Ectodermal cell (in vitro differentiated cells): ENCODE measurements at regions not wholly inside any gene's neighbourhood (a gene's known extent, or its start where the extent isn't known, plus 50 kb on each side); places are given as distances from the start of the nearest gene placed in this dataset.
"Not testable (repeated sequence)": the region's sequence is repeated elsewhere in the genome, so short reads cannot be mapped to it uniquely, and the experiment has no call there.

Experiments
- H3K27ac ChIP-seq: 2 replicates; pipeline ENCODE4 v1.7.0; 2013; ENCODE audit warnings: mild to moderate bottlenecking, low read depth, low read length; ENCODE audit not compliant: insufficient read depth, poor library complexity, severe bottlenecking
- H3K27me3 ChIP-seq: 2 replicates; pipeline ENCODE4 v1.7.0; 2013; ENCODE audit warnings: mild to moderate bottlenecking, low read length; ENCODE audit not compliant: insufficient read depth, control insufficient read depth, poor library complexity, severe bottlenecking
- H3K36me3 ChIP-seq: one replicate; pipeline ENCODE4 v1.7.0; 2013; ENCODE audit warnings: low read length; ENCODE audit not compliant: control insufficient read depth, insufficient read depth
- H3K4me1 ChIP-seq: one replicate; pipeline ENCODE4 v1.7.0; 2013; ENCODE audit warnings: low read length; ENCODE audit not compliant: control insufficient read depth, insufficient read depth
- H3K4me3 ChIP-seq: 2 replicates; pipeline ENCODE4 v1.7.0; 2013; ENCODE audit warnings: low read depth, low read length, control low read depth; ENCODE audit not compliant: insufficient read depth
- H3K9me3 ChIP-seq: 2 replicates; pipeline ENCODE4 v1.7.0; 2013; ENCODE audit warnings: mild to moderate bottlenecking, low read length, moderate library complexity; ENCODE audit not compliant: control insufficient read depth
- WGBS, 2 experiments: methylation state at CpG; one replicate each; pipeline ENCODE4 v1.1.7; 2013; ENCODE audit warnings: missing lambda C conversion rate in 2 of 2; 5-methylcytosine and 5-hydroxymethylcytosine counted together

DNA sequence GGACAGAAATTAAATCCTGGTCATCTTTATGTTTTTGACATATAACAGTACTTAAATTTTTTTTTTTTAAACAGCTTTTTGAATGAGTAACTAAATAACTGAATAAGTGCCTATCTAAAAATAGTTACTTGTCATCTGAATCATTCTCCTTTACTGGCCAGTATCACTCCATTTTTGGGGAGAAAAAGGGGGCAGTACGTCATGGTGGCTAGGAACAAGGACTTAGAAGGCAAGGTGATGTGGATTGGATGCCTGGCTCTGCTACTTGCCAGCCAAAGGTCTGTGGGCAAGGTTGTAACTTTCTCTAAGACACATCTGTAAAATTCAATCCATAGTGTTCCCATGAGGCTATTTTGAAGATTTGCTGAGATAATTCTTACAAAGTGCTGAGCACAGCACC lies 220.4 kb upstream of the DEPDC1 start:
- Histone ChIP-seq H3K9me3 (no peaks in the 10 kb centered on the region), H3K27ac (no peak overlapping the region), H3K4me1 (no peaks in the 10 kb centered on the region), H3K27me3 (no peaks in the 10 kb centered on the region), H3K36me3 (no peaks in the 10 kb centered on the region), H3K4me3 (no peak overlapping the region)
- WGBS, 2 experiments, result 80 to 90% methylated on average over 1 of the region's 1 CpG

GRCh38 chr1:68720476-68720875 lies 223.6 kb upstream of the DEPDC1 start:
- Histone ChIP-seq H3K4me3 (no peak overlapping the region), H3K27ac (no peak overlapping the region), H3K9me3 (no peaks in the 10 kb centered on the region), H3K27me3 (no peaks in the 10 kb centered on the region), H3K36me3 (no peaks in the 10 kb centered on the region), H3K4me1 (no peaks in the 10 kb centered on the region)
- WGBS, 2 experiments, result 100% methylated on average over 1 of the region's 1 CpG

- no peaks in the 10 kb centered on the region for H3K4me1 ChIP-seq
- no peaks in the 10 kb centered on the region for H3K9me3 ChIP-seq
- 85 to 91% methylated on average over 1 of the region's 1 CpG for WGBS, 2 experiments
- no peaks in the 10 kb centered on the region for H3K27me3 ChIP-seq
- no peak overlapping the region for H3K4me3 ChIP-seq
- no peak overlapping the region for H3K27ac ChIP-seq
- no peaks in the 10 kb centered on the region for H3K36me3 ChIP-seq
These were observed 226.9 kb upstream of the DEPDC1 start for GRCh38 chr1:68723791-68724190.

DNA sequence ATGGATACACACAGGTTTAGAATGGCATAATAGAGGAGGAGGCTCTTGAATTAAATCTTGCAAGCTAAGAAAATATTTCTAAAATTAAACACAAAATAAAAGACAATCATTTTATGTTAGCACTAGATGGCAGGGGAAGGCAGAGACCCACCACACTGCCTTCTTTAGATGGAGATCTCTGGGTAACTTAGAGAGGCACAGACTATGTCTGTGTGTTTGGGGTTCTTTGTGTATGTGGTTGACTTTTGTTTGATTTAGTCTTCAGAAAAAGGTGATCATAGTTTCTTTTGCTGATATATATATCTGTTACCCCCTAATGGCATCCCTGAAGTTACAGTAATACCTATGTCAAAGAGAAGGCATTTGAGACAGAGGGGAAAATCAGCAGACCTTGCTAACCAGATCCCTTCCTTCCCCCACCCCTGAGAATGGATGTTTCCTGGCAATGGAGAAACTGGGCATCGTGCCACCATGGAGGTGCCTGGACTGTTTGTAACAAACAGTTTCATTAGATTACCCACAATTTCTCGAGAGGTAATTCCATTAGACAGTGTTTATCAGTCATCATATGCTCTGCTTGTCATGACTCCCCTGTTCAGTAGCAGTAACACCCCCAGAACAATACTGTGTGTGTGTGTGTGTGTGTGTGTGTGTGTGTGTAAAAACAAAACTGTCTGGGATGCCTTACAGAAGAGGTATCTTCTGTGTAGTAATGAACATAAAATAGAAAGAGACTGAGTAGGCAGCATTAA lies 228.3 kb upstream of the DEPDC1 start:
- H3K9me3 ChIP-seq, result no peaks in the 10 kb centered on the region
- H3K27me3 ChIP-seq, result no peaks in the 10 kb centered on the region
- H3K27ac ChIP-seq, result no peak overlapping the region
- H3K4me1 ChIP-seq, result no peaks in the 10 kb centered on the region
- no peaks in the 10 kb centered on the region for H3K36me3 ChIP-seq
- WGBS, 2 experiments, result 85 to 100% methylated on average over 2 of the region's 2 CpGs
- H3K4me3 ChIP-seq, result no peak overlapping the region

DNA sequence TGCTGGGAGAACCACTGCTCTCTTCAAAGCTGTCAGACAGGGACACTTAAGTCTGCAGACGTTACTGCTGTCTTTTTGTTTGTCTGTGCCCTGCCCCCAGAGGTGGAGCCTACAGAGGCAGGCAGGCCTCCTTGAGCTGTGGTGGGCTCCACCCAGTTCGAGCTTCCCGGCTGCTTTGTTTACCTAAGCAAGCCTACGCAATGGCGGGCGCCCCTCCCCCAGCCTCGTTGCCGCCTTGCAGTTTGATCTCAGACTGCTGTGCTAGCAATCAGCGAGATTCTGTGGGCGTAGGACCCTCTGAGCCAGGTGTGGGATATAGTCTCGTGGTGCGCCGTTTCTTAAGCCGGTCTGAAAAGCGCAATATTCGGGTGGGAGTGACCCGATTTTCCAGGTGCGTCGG lies 242.6 kb upstream of the DEPDC1 start:
- H3K9me3 ChIP-seq, H3K4me3 ChIP-seq, H3K27ac ChIP-seq, H3K36me3 ChIP-seq, H3K4me1 ChIP-seq, H3K27me3 ChIP-seq: not testable (repeated sequence)
- WGBS, 2 experiments, result 72 to 80% methylated on average over 14 to 16 of the region's 19 CpGs

- Histone ChIP-seq H3K27me3 (no peaks in the 10 kb centered on the region), H3K4me3 (no peak overlapping the region), H3K36me3 (no peaks in the 10 kb centered on the region), H3K9me3 (peaks cover 2% of the 10 kb centered on the region), H3K27ac (no peak overlapping the region), H3K4me1 (no peaks in the 10 kb centered on the region)
- WGBS, 2 experiments, result 84 to 89% methylated on average over 2 of the region's 2 CpGs
These were observed 248.1 kb upstream of the DEPDC1 start for GRCh38 chr1:68745011-68745410.

DNA sequence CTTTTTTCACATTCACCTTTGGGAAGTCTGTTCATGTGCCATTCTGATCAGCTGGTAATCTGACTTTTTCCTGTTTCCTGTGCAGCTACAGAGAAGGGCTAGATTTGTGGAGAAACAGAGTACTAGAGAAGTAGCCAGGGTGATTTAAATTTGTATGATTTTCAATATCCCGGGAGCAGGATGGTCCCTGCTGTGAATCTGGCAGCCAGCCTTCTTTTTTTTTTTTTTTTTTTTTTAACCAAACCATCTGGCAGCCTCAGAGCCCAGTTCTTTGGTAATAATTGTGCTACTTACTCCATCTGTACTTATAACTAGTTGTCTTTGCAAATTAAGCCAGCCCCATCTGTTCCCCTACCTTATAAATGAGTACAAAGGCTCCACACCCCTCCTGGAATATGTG lies 248.6 kb upstream of the DEPDC1 start:
- no peak overlapping the region for H3K4me3 ChIP-seq
- WGBS, 2 experiments, result 67% methylated on average over 1 of the region's 1 CpG
- H3K27ac ChIP-seq, result no peak overlapping the region
- no peaks in the 10 kb centered on the region for H3K4me1 ChIP-seq
- no peaks in the 10 kb centered on the region for H3K27me3 ChIP-seq
- H3K36me3 ChIP-seq, result no peaks in the 10 kb centered on the region
- H3K9me3 ChIP-seq, result peaks cover 2% of the 10 kb centered on the region

DNA sequence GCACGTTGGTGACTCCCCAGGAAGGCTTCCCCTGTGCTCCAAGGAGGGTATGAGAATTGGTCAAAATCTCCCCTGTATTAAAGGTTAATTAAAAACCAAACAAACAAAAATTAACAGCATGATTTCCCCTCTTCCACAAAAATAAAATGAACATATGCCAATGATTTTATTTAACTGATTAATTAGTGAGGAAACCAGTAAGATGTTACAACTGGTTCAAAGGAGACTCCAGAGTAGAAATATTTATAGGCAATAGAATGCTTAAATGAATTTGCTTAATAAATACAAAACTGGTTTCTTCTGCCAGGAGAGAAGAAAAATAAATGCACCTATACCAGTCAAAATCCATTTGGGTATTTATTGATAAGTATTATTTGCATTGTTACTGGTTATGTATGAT lies 249.5 kb upstream of the DEPDC1 start:
- no peaks in the 10 kb centered on the region for H3K27me3 ChIP-seq
- no peak overlapping the region for H3K27ac ChIP-seq
- WGBS, 2 experiments, result 88 to 100% methylated on average over 1 of the region's 1 CpG
- no peaks in the 10 kb centered on the region for H3K36me3 ChIP-seq
- H3K9me3 ChIP-seq, result peaks cover 2% of the 10 kb centered on the region
- no peak overlapping the region for H3K4me3 ChIP-seq
- H3K4me1 ChIP-seq, result no peaks in the 10 kb centered on the region

DNA sequence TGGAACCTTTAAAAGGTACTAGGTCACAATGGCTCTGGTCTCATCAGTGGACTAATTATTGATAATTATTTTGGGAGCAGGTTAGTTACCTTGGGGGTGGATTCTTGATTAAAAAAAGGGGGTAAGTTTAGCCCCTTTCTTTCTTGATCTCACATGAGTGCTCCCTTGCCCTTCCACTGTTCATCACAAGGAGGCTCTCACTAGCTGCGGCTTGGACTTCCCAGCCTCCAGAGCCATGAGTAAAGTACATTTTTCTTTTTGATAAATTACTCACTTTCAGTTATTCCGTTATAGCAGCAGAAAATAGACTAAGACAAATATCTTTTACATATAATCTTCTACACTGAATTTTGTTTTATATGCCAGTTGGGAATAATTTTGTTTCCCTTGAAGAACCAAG lies 254.8 kb upstream of the DEPDC1 start:
- H3K9me3 ChIP-seq, result no peaks in the 10 kb centered on the region
- H3K27me3 ChIP-seq, result no peaks in the 10 kb centered on the region
- 89 to 92% methylated on average over 1 of the region's 2 CpGs for WGBS, 2 experiments
- H3K4me3 ChIP-seq, result no peak overlapping the region
- no peak overlapping the region for H3K27ac ChIP-seq
- no peaks in the 10 kb centered on the region for H3K36me3 ChIP-seq
- H3K4me1 ChIP-seq, result no peaks in the 10 kb centered on the region

- no peak overlapping the region for H3K4me3 ChIP-seq
- H3K27me3 ChIP-seq, result no peaks in the 10 kb centered on the region
- no peak overlapping the region for H3K27ac ChIP-seq
- no peaks in the 10 kb centered on the region for H3K4me1 ChIP-seq
- H3K36me3 ChIP-seq, result no peaks in the 10 kb centered on the region
- 100% methylated on average over 1 of the region's 1 CpG for WGBS, 2 experiments
- H3K9me3 ChIP-seq, result no peaks in the 10 kb centered on the region
These were observed 261.9 kb upstream of the DEPDC1 start for GRCh38 chr1:68758666-68759209.
